ENCODE measurements at regions not wholly inside any gene's neighbourhood (a gene's known extent, or its start where the extent isn't known, plus 50 kb on each side); places are given as distances from the start of the nearest gene placed in this dataset.
A peak's percentile ranks its signal among the peaks of the same experiment; 100 is the strongest.

DNA sequence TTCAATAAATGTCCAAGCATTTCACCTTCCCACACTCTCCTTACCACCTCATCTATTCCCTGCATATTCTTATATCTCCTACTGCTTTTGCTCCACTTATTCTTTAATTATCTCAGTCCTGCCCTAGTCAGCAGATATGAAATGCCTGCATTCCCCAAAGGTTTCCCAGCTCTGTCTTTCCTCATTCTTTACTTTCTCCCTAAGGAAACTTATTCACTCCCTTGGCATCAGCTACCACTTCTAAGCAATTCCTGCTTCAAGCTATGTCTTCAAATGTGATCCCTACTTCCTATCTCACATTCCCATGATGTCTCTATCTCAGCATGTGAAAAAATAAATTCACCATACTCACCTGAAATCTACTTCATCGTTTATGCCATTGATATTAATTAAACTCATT, 111.8 kb downstream of the CAPZA3 start:
- Mint-ChIP-seq H3K27me3 (ENCODE audit: low read depth, poor library complexity) (peaks cover 3% of the 10 kb centered on the region), H3K36me3 (ENCODE audit: low read depth) (no peaks in the 10 kb centered on the region), H3K27ac (no peak overlapping the region), H3K9me3 (no peaks in the 10 kb centered on the region), H3K4me1 (peaks cover 7% of the 10 kb centered on the region), H3K4me3 (no peak overlapping the region)
- TF ChIP-seq, protein P1, sequence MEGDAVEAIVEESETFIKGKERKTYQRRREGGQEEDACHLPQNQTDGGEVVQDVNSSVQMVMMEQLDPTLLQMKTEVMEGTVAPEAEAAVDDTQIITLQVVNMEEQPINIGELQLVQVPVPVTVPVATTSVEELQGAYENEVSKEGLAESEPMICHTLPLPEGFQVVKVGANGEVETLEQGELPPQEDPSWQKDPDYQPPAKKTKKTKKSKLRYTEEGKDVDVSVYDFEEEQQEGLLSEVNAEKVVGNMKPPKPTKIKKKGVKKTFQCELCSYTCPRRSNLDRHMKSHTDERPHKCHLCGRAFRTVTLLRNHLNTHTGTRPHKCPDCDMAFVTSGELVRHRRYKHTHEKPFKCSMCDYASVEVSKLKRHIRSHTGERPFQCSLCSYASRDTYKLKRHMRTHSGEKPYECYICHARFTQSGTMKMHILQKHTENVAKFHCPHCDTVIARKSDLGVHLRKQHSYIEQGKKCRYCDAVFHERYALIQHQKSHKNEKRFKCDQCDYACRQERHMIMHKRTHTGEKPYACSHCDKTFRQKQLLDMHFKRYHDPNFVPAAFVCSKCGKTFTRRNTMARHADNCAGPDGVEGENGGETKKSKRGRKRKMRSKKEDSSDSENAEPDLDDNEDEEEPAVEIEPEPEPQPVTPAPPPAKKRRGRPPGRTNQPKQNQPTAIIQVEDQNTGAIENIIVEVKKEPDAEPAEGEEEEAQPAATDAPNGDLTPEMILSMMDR (IDR thresholded peaks at IDR 0.05) = no peak
- no peak for DNase-seq

DNA sequence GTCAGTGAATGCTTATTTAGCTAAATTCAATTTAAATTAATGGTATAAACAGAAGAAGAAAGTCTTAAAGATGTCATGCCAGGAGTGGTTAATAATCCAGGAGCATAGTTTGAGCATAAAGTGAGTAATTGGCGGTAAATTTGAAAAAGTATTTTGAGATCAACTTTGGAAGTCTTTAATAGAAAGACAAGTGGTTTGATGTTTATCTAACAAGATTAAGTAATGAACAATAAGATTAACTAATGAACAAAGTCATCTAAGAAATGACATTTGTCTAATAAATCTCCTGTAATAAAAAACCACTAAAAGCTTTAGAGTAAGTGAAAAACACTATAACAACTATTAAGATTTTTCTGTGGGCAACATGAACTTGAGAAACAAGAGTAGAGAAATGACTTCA, 112.8 kb downstream of the CAPZA3 start:
- Mint-ChIP-seq H3K27me3 (ENCODE audit: low read depth, poor library complexity) (peaks cover 3% of the 10 kb centered on the region), H3K9me3 (no peaks in the 10 kb centered on the region), H3K36me3 (ENCODE audit: low read depth) (no peaks in the 10 kb centered on the region), H3K4me3 (no peak overlapping the region), H3K27ac (no peak overlapping the region), H3K4me1 (peaks cover 7% of the 10 kb centered on the region)
- no peak for DNase-seq
- TF ChIP-seq, protein P1 (IDR thresholded peaks at IDR 0.05) = no peak

DNA sequence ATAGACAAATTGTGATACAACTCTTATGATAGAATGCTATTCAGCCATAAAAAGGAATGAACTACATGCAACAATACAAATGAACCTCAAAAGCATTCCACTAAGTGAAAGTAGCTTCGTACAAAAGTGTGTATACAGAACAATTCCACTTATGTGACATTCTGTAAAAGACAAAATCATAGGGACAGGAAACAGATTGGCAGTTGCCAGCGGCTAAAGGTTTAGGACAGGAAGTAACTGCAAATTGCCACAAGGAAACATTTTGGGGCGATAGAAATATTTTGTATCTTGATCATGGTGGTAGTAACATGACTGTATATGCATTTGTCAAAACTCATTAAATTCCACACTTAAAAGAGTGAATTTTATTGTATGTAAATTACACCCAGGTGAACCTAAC, 113.4 kb downstream of the CAPZA3 start:
- peaks cover 7% of the 10 kb centered on the region for H3K4me1 Mint-ChIP-seq
- DNase-seq = no peak

DNA sequence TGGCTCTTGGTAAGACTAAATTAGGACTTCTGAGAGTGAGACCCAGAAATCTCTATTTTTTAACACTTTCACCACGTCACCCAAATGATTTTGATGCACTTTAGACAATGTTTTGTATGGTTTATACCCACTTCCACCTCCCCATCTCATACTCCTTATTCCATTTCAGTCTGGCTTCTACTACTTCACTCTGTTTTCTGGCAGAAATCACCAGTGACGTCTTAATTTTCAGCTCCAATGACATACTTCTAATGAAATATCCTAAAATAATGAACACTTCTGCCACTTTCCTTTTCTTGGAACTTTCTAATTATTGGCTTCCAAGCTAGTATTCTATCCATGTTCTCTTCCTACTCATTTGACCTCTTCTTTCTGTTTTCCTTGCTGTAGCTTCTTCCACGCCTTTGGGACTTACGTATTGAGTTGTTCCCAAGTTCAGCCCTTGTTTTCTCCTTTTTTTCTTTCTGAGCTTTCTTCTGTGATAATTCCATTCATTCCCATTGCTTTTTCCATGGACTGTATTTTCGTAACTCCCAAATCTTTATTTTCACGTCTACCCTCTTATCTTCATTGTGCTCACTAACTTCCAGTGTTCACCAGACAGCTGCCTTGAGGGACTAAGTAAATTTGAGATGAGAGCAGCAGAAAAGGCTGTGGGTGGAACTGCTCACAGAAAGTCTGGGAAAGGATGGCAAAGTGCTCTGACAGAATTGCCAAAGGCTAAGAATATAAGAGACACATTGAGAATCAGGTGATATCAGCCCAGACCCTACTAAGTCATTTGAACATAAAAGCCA, 115.8 kb downstream of the CAPZA3 start:
- no peaks in the 10 kb centered on the region for H3K9me3 Mint-ChIP-seq
- no peak for DNase-seq
- peaks cover 7% of the 10 kb centered on the region for H3K4me1 Mint-ChIP-seq
- H3K4me3 Mint-ChIP-seq = no peak overlapping the region
- H3K27ac Mint-ChIP-seq = peak overlapping the region; percentile 3
- H3K36me3 Mint-ChIP-seq (ENCODE audit: low read depth) = no peaks in the 10 kb centered on the region
- TF ChIP-seq, protein P1 (IDR thresholded peaks at IDR 0.05) = no peak
- H3K27me3 Mint-ChIP-seq (ENCODE audit: low read depth, poor library complexity) = peaks cover 3% of the 10 kb centered on the region

More for the DNA sequence above, 113.4 kb downstream of the CAPZA3 start:
- peaks cover 3% of the 10 kb centered on the region for H3K27me3 Mint-ChIP-seq (ENCODE audit: low read depth, poor library complexity)
- TF ChIP-seq, protein P1 (IDR thresholded peaks at IDR 0.05) = no peak
- no peak overlapping the region for H3K27ac Mint-ChIP-seq
- no peaks in the 10 kb centered on the region for H3K36me3 Mint-ChIP-seq (ENCODE audit: low read depth)
- H3K9me3 Mint-ChIP-seq = no peaks in the 10 kb centered on the region
- no peak overlapping the region for H3K4me3 Mint-ChIP-seq

DNA sequence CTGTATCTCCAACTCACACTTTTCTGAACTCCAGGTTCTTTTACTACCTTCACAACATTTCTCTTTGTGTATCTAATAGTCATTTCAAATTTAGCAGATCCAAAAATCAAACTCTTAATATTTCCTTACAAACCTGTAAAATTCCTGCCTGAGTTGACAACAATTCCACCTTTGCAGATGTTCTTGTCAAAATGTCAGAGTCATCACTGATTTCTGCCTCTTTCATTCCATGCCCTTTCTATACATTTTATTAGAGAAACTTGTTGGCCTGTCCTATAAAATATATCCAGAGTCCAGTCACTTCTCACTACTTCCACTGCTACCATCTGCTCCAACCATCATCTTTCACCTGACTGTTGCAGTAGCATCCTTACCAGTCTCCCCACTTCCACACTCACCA, 119.7 kb downstream of the CAPZA3 start:
- H3K4me3 Mint-ChIP-seq = no peak overlapping the region
- no peaks in the 10 kb centered on the region for H3K36me3 Mint-ChIP-seq (ENCODE audit: low read depth)
- TF ChIP-seq, protein P1 (IDR thresholded peaks at IDR 0.05) = no peak
- H3K9me3 Mint-ChIP-seq = peaks cover 3% of the 10 kb centered on the region
- no peak overlapping the region for H3K27ac Mint-ChIP-seq
- peaks cover 14% of the 10 kb centered on the region for H3K4me1 Mint-ChIP-seq
- no peaks in the 10 kb centered on the region for H3K27me3 Mint-ChIP-seq (ENCODE audit: low read depth, poor library complexity)
- no peak for DNase-seq

DNA sequence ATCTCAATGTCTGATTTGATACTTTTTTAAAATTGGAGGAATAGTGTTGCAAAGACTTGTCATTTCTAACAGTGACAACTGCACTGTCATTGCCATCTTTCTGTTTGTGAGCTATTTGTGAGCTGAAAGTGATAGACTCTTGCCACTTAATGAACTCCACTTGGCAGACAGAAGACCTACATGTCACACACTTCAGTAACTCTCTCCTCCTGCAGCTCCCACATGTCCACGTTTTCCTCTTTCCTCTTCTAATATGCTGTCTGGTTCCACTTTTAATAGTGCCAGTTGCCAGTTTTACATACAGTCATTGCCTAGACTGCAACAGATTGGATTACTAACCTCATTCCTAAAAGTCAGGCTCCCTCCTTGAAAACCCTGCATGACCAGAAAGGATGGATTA, 121.5 kb downstream of the CAPZA3 start:
- TF ChIP-seq, protein P1 (IDR thresholded peaks at IDR 0.05) = no peak
- H3K27me3 Mint-ChIP-seq (ENCODE audit: low read depth, poor library complexity) = no peaks in the 10 kb centered on the region
- H3K27ac Mint-ChIP-seq = no peak overlapping the region
- H3K4me3 Mint-ChIP-seq = no peak overlapping the region
- DNase-seq = no peak
- H3K9me3 Mint-ChIP-seq = peaks cover 3% of the 10 kb centered on the region
- H3K36me3 Mint-ChIP-seq (ENCODE audit: low read depth) = no peaks in the 10 kb centered on the region
- H3K4me1 Mint-ChIP-seq = peaks cover 7% of the 10 kb centered on the region
